ENCODE measurements at regions not wholly inside any gene's neighbourhood (a gene's known extent, or its start where the extent isn't known, plus 50 kb on each side); places are given as distances from the start of the nearest gene placed in this dataset.

GRCh38 chr3:46120983-46121382, 87.1 kb downstream of the CCR1 start:
- H3K27ac Mint-ChIP-seq = no peak overlapping the region
- peaks cover 4% of the 10 kb centered on the region for H3K9me3 Mint-ChIP-seq
- no peaks in the 10 kb centered on the region for H3K27me3 Mint-ChIP-seq (ENCODE audit: low read depth)
- no peaks in the 10 kb centered on the region for H3K36me3 Mint-ChIP-seq
- no peak for DNase-seq (ENCODE audit: low spot score in 2 of 2, unreplicated experiment in 2 of 2)
- no peak overlapping the region for H3K4me3 Mint-ChIP-seq
- TF ChIP-seq, protein P1, sequence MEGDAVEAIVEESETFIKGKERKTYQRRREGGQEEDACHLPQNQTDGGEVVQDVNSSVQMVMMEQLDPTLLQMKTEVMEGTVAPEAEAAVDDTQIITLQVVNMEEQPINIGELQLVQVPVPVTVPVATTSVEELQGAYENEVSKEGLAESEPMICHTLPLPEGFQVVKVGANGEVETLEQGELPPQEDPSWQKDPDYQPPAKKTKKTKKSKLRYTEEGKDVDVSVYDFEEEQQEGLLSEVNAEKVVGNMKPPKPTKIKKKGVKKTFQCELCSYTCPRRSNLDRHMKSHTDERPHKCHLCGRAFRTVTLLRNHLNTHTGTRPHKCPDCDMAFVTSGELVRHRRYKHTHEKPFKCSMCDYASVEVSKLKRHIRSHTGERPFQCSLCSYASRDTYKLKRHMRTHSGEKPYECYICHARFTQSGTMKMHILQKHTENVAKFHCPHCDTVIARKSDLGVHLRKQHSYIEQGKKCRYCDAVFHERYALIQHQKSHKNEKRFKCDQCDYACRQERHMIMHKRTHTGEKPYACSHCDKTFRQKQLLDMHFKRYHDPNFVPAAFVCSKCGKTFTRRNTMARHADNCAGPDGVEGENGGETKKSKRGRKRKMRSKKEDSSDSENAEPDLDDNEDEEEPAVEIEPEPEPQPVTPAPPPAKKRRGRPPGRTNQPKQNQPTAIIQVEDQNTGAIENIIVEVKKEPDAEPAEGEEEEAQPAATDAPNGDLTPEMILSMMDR (IDR thresholded peaks at IDR 0.05; ENCODE audit: unreplicated experiment) = no peak
- H3K4me1 Mint-ChIP-seq = peaks cover 6% of the 10 kb centered on the region

- no peak overlapping the region for H3K4me3 Mint-ChIP-seq
- no peak overlapping the region for H3K27ac Mint-ChIP-seq
- no peaks in the 10 kb centered on the region for H3K27me3 Mint-ChIP-seq (ENCODE audit: low read depth)
- DNase-seq (ENCODE audit: low spot score in 2 of 2, unreplicated experiment in 2 of 2) = no peak
- peaks cover 4% of the 10 kb centered on the region for H3K9me3 Mint-ChIP-seq
- TF ChIP-seq, protein P1 (IDR thresholded peaks at IDR 0.05; ENCODE audit: unreplicated experiment) = no peak
- peaks cover 6% of the 10 kb centered on the region for H3K4me1 Mint-ChIP-seq
- H3K36me3 Mint-ChIP-seq = no peaks in the 10 kb centered on the region
Observed at GRCh38 chr3:46119709-46120498, 88.2 kb downstream of the CCR1 start.

GRCh38 chr3:46119253-46119652, 88.9 kb downstream of the CCR1 start:
- no peak for DNase-seq (ENCODE audit: low spot score in 2 of 2, unreplicated experiment in 2 of 2)
- TF ChIP-seq, protein P1 (IDR thresholded peaks at IDR 0.05; ENCODE audit: unreplicated experiment) = no peak
- Mint-ChIP-seq H3K27me3 (ENCODE audit: low read depth) (no peaks in the 10 kb centered on the region), H3K4me1 (peaks cover 3% of the 10 kb centered on the region), H3K36me3 (no peaks in the 10 kb centered on the region), H3K4me3 (no peak overlapping the region), H3K9me3 (peaks cover 11% of the 10 kb centered on the region), H3K27ac (no peak overlapping the region)

DNA sequence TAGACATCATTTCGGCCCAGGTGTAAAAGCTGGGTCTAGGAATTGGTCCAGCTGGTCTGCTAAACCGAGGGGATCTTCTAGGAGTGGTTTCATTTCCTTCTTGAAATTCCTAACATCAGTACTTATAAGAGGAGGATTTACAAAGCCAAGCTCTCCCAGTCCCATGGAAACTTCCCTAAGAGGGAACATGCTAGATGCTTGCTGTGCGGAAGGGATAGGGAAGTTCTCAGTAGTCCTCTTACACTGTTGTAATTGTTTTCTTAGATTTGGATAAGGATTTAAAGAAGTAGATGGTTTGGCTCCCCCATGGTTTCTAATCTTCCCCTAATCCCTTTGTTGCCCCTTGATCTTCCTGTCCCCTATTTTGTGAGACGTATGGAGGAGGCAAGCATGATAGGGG, 89.7 kb upstream of the XCR1 start:
- H3K4me3 Mint-ChIP-seq = no peak overlapping the region
- DNase-seq (ENCODE audit: low spot score in 2 of 2, unreplicated experiment in 2 of 2) = no peak
- H3K27ac Mint-ChIP-seq = no peak overlapping the region
- no peaks in the 10 kb centered on the region for H3K36me3 Mint-ChIP-seq
- TF ChIP-seq, protein P1 (IDR thresholded peaks at IDR 0.05; ENCODE audit: unreplicated experiment) = no peak
- no peaks in the 10 kb centered on the region for H3K4me1 Mint-ChIP-seq
- peaks cover 23% of the 10 kb centered on the region for H3K9me3 Mint-ChIP-seq
- H3K27me3 Mint-ChIP-seq (ENCODE audit: low read depth) = no peaks in the 10 kb centered on the region

GRCh38 chr3:46114323-46114988, 87.2 kb upstream of the XCR1 start:
- Mint-ChIP-seq H3K9me3 (peaks cover 19% of the 10 kb centered on the region), H3K27ac (no peak overlapping the region), H3K4me1 (peaks cover 10% of the 10 kb centered on the region), H3K4me3 (no peak overlapping the region), H3K27me3 (ENCODE audit: low read depth) (no peaks in the 10 kb centered on the region), H3K36me3 (no peaks in the 10 kb centered on the region)
- DNase-seq (ENCODE audit: low spot score in 2 of 2, unreplicated experiment in 2 of 2) = no peak
- TF ChIP-seq, protein P1 (IDR thresholded peaks at IDR 0.05; ENCODE audit: unreplicated experiment) = no peak
